ENCODE measurements at regions not wholly inside any gene's neighbourhood (a gene's known extent, or its start where the extent isn't known, plus 50 kb on each side); places are given as distances from the start of the nearest gene placed in this dataset.

- no peaks in the 10 kb centered on the region for H3K36me3 ChIP-seq (ENCODE audit: control insufficient read depth in 5 of 5, insufficient read depth in 5 of 5, low read length in 5 of 5)
- peaks cover 0 to 3% (median 0%) of the 10 kb centered on the region in 5 donors for H3K4me1 ChIP-seq (ENCODE audit: control insufficient read depth in 5 of 5, insufficient read depth in 5 of 5, low read length in 5 of 5)
- H3K4me3 ChIP-seq (ENCODE audit: low read depth in 1 of 5, low read length in 5 of 5), result no peak overlapping the region
- H3K27me3 ChIP-seq (ENCODE audit: control insufficient read depth in 5 of 5, insufficient read depth in 4 of 5, low read length in 5 of 5), result no peaks in the 10 kb centered on the region
- H3K9ac ChIP-seq (ENCODE audit: low read length in 5 of 5), result no peak overlapping the region
- no peaks in the 10 kb centered on the region for H3K9me3 ChIP-seq (ENCODE audit: control insufficient read depth in 5 of 5, low read length in 5 of 5)
- no peak overlapping the region for H3K27ac ChIP-seq (ENCODE audit: low read depth, low read length)
These were observed 436.2 kb upstream of the MDFIC2 start for GRCh38 chr3:70748593-70748992.

GRCh38 chr3:70747847-70748246 lies 435.4 kb upstream of the MDFIC2 start:
- Histone ChIP-seq H3K27ac (ENCODE audit: low read depth, low read length) (no peak overlapping the region), H3K4me1 (ENCODE audit: control insufficient read depth in 5 of 5, insufficient read depth in 5 of 5, low read length in 5 of 5) (peaks cover 0 to 3% (median 0%) of the 10 kb centered on the region in 5 donors), H3K36me3 (ENCODE audit: control insufficient read depth in 5 of 5, insufficient read depth in 5 of 5, low read length in 5 of 5) (no peaks in the 10 kb centered on the region), H3K9ac (ENCODE audit: low read length in 5 of 5) (no peak overlapping the region), H3K4me3 (ENCODE audit: low read depth in 1 of 5, low read length in 5 of 5) (no peak overlapping the region), H3K27me3 (ENCODE audit: control insufficient read depth in 5 of 5, insufficient read depth in 4 of 5, low read length in 5 of 5) (no peaks in the 10 kb centered on the region), H3K9me3 (ENCODE audit: control insufficient read depth in 5 of 5, low read length in 5 of 5) (no peaks in the 10 kb centered on the region)

GRCh38 chr3:70744536-70744935 lies 432.1 kb upstream of the MDFIC2 start:
- H3K27ac ChIP-seq (ENCODE audit: low read depth, low read length), result no peak overlapping the region
- no peaks in the 10 kb centered on the region for H3K27me3 ChIP-seq (ENCODE audit: control insufficient read depth in 5 of 5, insufficient read depth in 4 of 5, low read length in 5 of 5)
- H3K4me1 ChIP-seq (ENCODE audit: control insufficient read depth in 5 of 5, insufficient read depth in 5 of 5, low read length in 5 of 5), result peaks cover 0 to 3% (median 0%) of the 10 kb centered on the region in 5 donors
- no peaks in the 10 kb centered on the region for H3K9me3 ChIP-seq (ENCODE audit: control insufficient read depth in 5 of 5, low read length in 5 of 5)
- no peaks in the 10 kb centered on the region for H3K36me3 ChIP-seq (ENCODE audit: control insufficient read depth in 5 of 5, insufficient read depth in 5 of 5, low read length in 5 of 5)
- no peak overlapping the region for H3K4me3 ChIP-seq (ENCODE audit: low read depth in 1 of 5, low read length in 5 of 5)
- no peak overlapping the region for H3K9ac ChIP-seq (ENCODE audit: low read length in 5 of 5)

- no peak overlapping the region for H3K9ac ChIP-seq (ENCODE audit: low read length in 5 of 5)
- no peak overlapping the region for H3K27ac ChIP-seq (ENCODE audit: low read depth, low read length)
- no peaks in the 10 kb centered on the region for H3K4me1 ChIP-seq (ENCODE audit: control insufficient read depth in 5 of 5, insufficient read depth in 5 of 5, low read length in 5 of 5)
- H3K4me3 ChIP-seq (ENCODE audit: low read depth in 1 of 5, low read length in 5 of 5), result no peak overlapping the region
- H3K9me3 ChIP-seq (ENCODE audit: control insufficient read depth in 5 of 5, low read length in 5 of 5), result no peaks in the 10 kb centered on the region
- no peaks in the 10 kb centered on the region for H3K36me3 ChIP-seq (ENCODE audit: control insufficient read depth in 5 of 5, insufficient read depth in 5 of 5, low read length in 5 of 5)
- no peaks in the 10 kb centered on the region for H3K27me3 ChIP-seq (ENCODE audit: control insufficient read depth in 5 of 5, insufficient read depth in 4 of 5, low read length in 5 of 5)
These were observed 431.3 kb upstream of the MDFIC2 start for GRCh38 chr3:70743754-70744153.

GRCh38 chr3:70742081-70742480 lies 429.6 kb upstream of the MDFIC2 start:
- Histone ChIP-seq H3K9me3 (ENCODE audit: control insufficient read depth in 5 of 5, low read length in 5 of 5) (no peaks in the 10 kb centered on the region), H3K9ac (ENCODE audit: low read length in 5 of 5) (no peak overlapping the region), H3K4me1 (ENCODE audit: control insufficient read depth in 5 of 5, insufficient read depth in 5 of 5, low read length in 5 of 5) (no peaks in the 10 kb centered on the region), H3K4me3 (ENCODE audit: low read depth in 1 of 5, low read length in 5 of 5) (no peak overlapping the region), H3K27ac (ENCODE audit: low read depth, low read length) (no peak overlapping the region), H3K27me3 (ENCODE audit: control insufficient read depth in 5 of 5, insufficient read depth in 4 of 5, low read length in 5 of 5) (no peaks in the 10 kb centered on the region), H3K36me3 (ENCODE audit: control insufficient read depth in 5 of 5, insufficient read depth in 5 of 5, low read length in 5 of 5) (no peaks in the 10 kb centered on the region)

GRCh38 chr3:70740872-70741271 lies 428.4 kb upstream of the MDFIC2 start:
- Histone ChIP-seq H3K27me3 (ENCODE audit: control insufficient read depth in 5 of 5, insufficient read depth in 4 of 5, low read length in 5 of 5) (no peaks in the 10 kb centered on the region), H3K4me1 (ENCODE audit: control insufficient read depth in 5 of 5, insufficient read depth in 5 of 5, low read length in 5 of 5) (no peaks in the 10 kb centered on the region), H3K9ac (ENCODE audit: low read length in 5 of 5) (no peak overlapping the region), H3K4me3 (ENCODE audit: low read depth in 1 of 5, low read length in 5 of 5) (no peak overlapping the region), H3K9me3 (ENCODE audit: control insufficient read depth in 5 of 5, low read length in 5 of 5) (no peaks in the 10 kb centered on the region), H3K27ac (ENCODE audit: low read depth, low read length) (no peak overlapping the region), H3K36me3 (ENCODE audit: control insufficient read depth in 5 of 5, insufficient read depth in 5 of 5, low read length in 5 of 5) (no peaks in the 10 kb centered on the region)

- H3K27ac ChIP-seq (ENCODE audit: low read depth, low read length), result no peak overlapping the region
- no peaks in the 10 kb centered on the region for H3K36me3 ChIP-seq (ENCODE audit: control insufficient read depth in 5 of 5, insufficient read depth in 5 of 5, low read length in 5 of 5)
- H3K9me3 ChIP-seq (ENCODE audit: control insufficient read depth in 5 of 5, low read length in 5 of 5), result no peaks in the 10 kb centered on the region
- no peak overlapping the region for H3K9ac ChIP-seq (ENCODE audit: low read length in 5 of 5)
- H3K4me3 ChIP-seq (ENCODE audit: low read depth in 1 of 5, low read length in 5 of 5), result no peak overlapping the region
- H3K4me1 ChIP-seq (ENCODE audit: control insufficient read depth in 5 of 5, insufficient read depth in 5 of 5, low read length in 5 of 5), result no peaks in the 10 kb centered on the region
- no peaks in the 10 kb centered on the region for H3K27me3 ChIP-seq (ENCODE audit: control insufficient read depth in 5 of 5, insufficient read depth in 4 of 5, low read length in 5 of 5)
These were observed 427.6 kb upstream of the MDFIC2 start for GRCh38 chr3:70740071-70740470.

GRCh38 chr3:70738291-70738681 lies 425.8 kb upstream of the MDFIC2 start:
- H3K4me1 ChIP-seq (ENCODE audit: control insufficient read depth in 5 of 5, insufficient read depth in 5 of 5, low read length in 5 of 5), result no peaks in the 10 kb centered on the region
- H3K4me3 ChIP-seq (ENCODE audit: low read depth in 1 of 5, low read length in 5 of 5), result no peak overlapping the region
- H3K27me3 ChIP-seq (ENCODE audit: control insufficient read depth in 5 of 5, insufficient read depth in 4 of 5, low read length in 5 of 5), result no peaks in the 10 kb centered on the region
- no peaks in the 10 kb centered on the region for H3K9me3 ChIP-seq (ENCODE audit: control insufficient read depth in 5 of 5, low read length in 5 of 5)
- no peak overlapping the region for H3K27ac ChIP-seq (ENCODE audit: low read depth, low read length)
- H3K36me3 ChIP-seq (ENCODE audit: control insufficient read depth in 5 of 5, insufficient read depth in 5 of 5, low read length in 5 of 5), result no peaks in the 10 kb centered on the region
- no peak overlapping the region for H3K9ac ChIP-seq (ENCODE audit: low read length in 5 of 5)

- Histone ChIP-seq H3K27ac (ENCODE audit: low read depth, low read length) (no peak overlapping the region), H3K36me3 (ENCODE audit: control insufficient read depth in 5 of 5, insufficient read depth in 5 of 5, low read length in 5 of 5) (no peaks in the 10 kb centered on the region), H3K27me3 (ENCODE audit: control insufficient read depth in 5 of 5, insufficient read depth in 4 of 5, low read length in 5 of 5) (no peaks in the 10 kb centered on the region), H3K4me1 (ENCODE audit: control insufficient read depth in 5 of 5, insufficient read depth in 5 of 5, low read length in 5 of 5) (no peaks in the 10 kb centered on the region), H3K9ac (ENCODE audit: low read length in 5 of 5) (no peak overlapping the region), H3K4me3 (ENCODE audit: low read depth in 1 of 5, low read length in 5 of 5) (no peak overlapping the region), H3K9me3 (ENCODE audit: control insufficient read depth in 5 of 5, low read length in 5 of 5) (no peaks in the 10 kb centered on the region)
These were observed 425.3 kb upstream of the MDFIC2 start for GRCh38 chr3:70737666-70738290.

- Histone ChIP-seq H3K27me3 (ENCODE audit: control insufficient read depth in 5 of 5, insufficient read depth in 4 of 5, low read length in 5 of 5) (no peaks in the 10 kb centered on the region), H3K4me3 (ENCODE audit: low read depth in 1 of 5, low read length in 5 of 5) (no peak overlapping the region), H3K4me1 (ENCODE audit: control insufficient read depth in 5 of 5, insufficient read depth in 5 of 5, low read length in 5 of 5) (no peaks in the 10 kb centered on the region), H3K27ac (ENCODE audit: low read depth, low read length) (no peak overlapping the region), H3K36me3 (ENCODE audit: control insufficient read depth in 5 of 5, insufficient read depth in 5 of 5, low read length in 5 of 5) (no peaks in the 10 kb centered on the region), H3K9me3 (ENCODE audit: control insufficient read depth in 5 of 5, low read length in 5 of 5) (no peaks in the 10 kb centered on the region), H3K9ac (ENCODE audit: low read length in 5 of 5) (no peak overlapping the region)
These were observed 423.6 kb upstream of the MDFIC2 start for GRCh38 chr3:70736009-70736408.

- H3K27ac ChIP-seq (ENCODE audit: low read depth, low read length), result no peak overlapping the region
- H3K9ac ChIP-seq (ENCODE audit: low read length in 5 of 5), result no peak overlapping the region
These were observed 422.3 kb upstream of the MDFIC2 start for GRCh38 chr3:70734756-70735155.

More at GRCh38 chr3:70734756-70735155, 422.3 kb upstream of the MDFIC2 start:
- H3K27me3 ChIP-seq (ENCODE audit: control insufficient read depth in 5 of 5, insufficient read depth in 4 of 5, low read length in 5 of 5), result no peaks in the 10 kb centered on the region
- H3K4me3 ChIP-seq (ENCODE audit: low read depth in 1 of 5, low read length in 5 of 5), result no peak overlapping the region
- no peaks in the 10 kb centered on the region for H3K36me3 ChIP-seq (ENCODE audit: control insufficient read depth in 5 of 5, insufficient read depth in 5 of 5, low read length in 5 of 5)
- H3K9me3 ChIP-seq (ENCODE audit: control insufficient read depth in 5 of 5, low read length in 5 of 5), result no peaks in the 10 kb centered on the region
- H3K4me1 ChIP-seq (ENCODE audit: control insufficient read depth in 5 of 5, insufficient read depth in 5 of 5, low read length in 5 of 5), result no peaks in the 10 kb centered on the region
